ENCODE measurements at regions not wholly inside any gene's neighbourhood (a gene's known extent, or its start where the extent isn't known, plus 50 kb on each side); places are given as distances from the start of the nearest gene placed in this dataset.

DNA sequence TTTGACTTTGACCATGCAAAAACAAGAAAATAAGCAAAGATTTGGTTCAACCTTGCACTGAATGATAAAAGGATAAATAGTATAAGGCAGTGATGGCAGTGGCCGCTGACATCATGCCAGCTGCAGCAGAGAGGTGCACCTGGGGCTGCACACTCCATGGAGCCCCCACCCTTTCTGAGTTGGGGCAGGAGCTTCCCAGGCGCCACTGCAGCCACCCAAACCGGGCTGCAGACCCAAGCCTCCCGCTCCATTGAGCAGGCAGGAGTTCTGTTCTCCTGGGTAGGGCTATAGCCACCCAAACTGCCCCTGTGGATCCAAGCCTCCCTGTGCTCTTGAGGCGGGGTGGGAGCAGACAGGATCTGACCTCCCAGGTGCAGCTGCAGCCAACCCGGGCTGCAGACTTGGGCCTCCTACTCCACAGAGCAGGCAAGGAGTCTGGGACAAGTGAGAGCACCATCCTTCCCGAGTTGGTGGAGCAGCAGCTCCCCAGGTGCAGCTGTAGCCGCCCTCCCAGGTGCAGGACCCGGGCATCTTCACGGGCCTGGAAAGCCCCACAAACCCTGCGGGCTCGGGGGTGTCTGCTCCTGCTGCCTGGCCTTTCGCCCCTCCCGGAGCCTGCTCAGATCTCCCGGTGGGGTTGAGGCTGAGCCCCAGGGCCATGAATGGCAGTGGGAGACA is 537.9 kb downstream of the TENT5A start:
- H3K27me3 ChIP-seq (ENCODE audit: control insufficient read depth, insufficient read depth, low read length), result no peaks in the 10 kb centered on the region
- no peak overlapping the region for H3K9ac ChIP-seq (ENCODE audit: low read length)
- no peaks in the 10 kb centered on the region for H3K36me3 ChIP-seq (ENCODE audit: control insufficient read depth, insufficient read depth, low read length)
- no peaks in the 10 kb centered on the region for H3K9me3 ChIP-seq (ENCODE audit: control insufficient read depth, insufficient read depth, low read depth, low read length)
- H3K4me1 ChIP-seq (ENCODE audit: control insufficient read depth, insufficient read depth, low read length), result no peaks in the 10 kb centered on the region
- H3K27ac ChIP-seq (ENCODE audit: low read depth, low read length), result no peak overlapping the region
- no peak overlapping the region for H3K4me3 ChIP-seq (ENCODE audit: low read depth, low read length)

DNA sequence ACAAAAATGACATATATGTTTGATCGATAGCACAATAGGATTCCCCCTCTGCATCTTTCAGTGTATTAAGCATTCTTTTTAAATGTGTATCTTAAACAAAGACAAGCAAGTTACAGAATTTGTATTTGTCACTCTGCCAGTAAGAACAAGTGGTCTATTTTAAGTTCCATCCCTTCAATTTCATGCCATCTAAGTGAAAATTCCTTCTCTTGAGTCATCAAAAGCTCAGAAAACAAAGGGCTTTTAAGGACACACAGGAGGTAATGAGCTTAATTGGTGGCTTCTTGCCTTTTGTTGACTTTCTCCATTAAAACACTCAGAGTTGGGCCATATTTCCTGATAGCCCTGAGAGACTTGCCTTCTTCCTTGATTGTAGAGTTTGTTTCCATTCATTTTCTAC is 547.8 kb downstream of the TENT5A start:
- H3K36me3 ChIP-seq (ENCODE audit: control insufficient read depth, insufficient read depth, low read length), result no peaks in the 10 kb centered on the region
- H3K27ac ChIP-seq (ENCODE audit: low read depth, low read length), result no peak overlapping the region
- 0 out of 2 replicates have a peak, but pooled peaks cover 5% of the 10 kb centered on the region for H3K4me1 ChIP-seq (ENCODE audit: control insufficient read depth, insufficient read depth, low read length)

DNA sequence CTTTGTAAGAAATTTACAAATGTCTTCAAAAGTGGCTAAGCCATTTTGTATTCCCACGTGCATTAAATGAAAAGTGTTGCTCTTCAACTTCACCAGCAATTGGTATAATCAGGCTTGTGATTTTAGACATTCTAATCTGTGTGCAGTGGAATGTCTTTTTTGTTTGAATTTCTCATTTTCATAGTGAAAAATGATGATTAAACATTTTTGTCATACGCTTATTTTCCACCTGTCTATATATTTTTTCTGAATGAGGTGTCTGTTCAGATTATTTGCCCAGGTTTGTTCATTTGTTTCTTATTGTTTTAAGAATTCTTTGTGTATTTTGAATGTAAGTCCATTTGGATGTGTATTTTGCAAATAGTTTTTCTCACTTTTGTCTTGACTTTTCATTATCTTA is 558.1 kb downstream of the TENT5A start:
- Histone ChIP-seq H3K4me3 (ENCODE audit: low read depth, low read length) (no peak overlapping the region), H3K9ac (ENCODE audit: low read length) (no peak overlapping the region), H3K9me3 (ENCODE audit: control insufficient read depth, insufficient read depth, low read depth, low read length) (no peaks in the 10 kb centered on the region), H3K27ac (ENCODE audit: low read depth, low read length) (no peak overlapping the region), H3K27me3 (ENCODE audit: control insufficient read depth, insufficient read depth, low read length) (no peaks in the 10 kb centered on the region; the same call in 1 of the 2 replicates), H3K36me3 (ENCODE audit: control insufficient read depth, insufficient read depth, low read length) (no peaks in the 10 kb centered on the region), H3K4me1 (ENCODE audit: control insufficient read depth, insufficient read depth, low read length) (no peaks in the 10 kb centered on the region)

More for the DNA sequence above, 547.8 kb downstream of the TENT5A start:
- peaks cover 13% of the 10 kb centered on the region for H3K9me3 ChIP-seq (ENCODE audit: control insufficient read depth, insufficient read depth, low read depth, low read length)
- H3K9ac ChIP-seq (ENCODE audit: low read length), result no peak overlapping the region
- H3K27me3 ChIP-seq (ENCODE audit: control insufficient read depth, insufficient read depth, low read length), result no peaks in the 10 kb centered on the region
- no peak overlapping the region for H3K4me3 ChIP-seq (ENCODE audit: low read depth, low read length)

DNA sequence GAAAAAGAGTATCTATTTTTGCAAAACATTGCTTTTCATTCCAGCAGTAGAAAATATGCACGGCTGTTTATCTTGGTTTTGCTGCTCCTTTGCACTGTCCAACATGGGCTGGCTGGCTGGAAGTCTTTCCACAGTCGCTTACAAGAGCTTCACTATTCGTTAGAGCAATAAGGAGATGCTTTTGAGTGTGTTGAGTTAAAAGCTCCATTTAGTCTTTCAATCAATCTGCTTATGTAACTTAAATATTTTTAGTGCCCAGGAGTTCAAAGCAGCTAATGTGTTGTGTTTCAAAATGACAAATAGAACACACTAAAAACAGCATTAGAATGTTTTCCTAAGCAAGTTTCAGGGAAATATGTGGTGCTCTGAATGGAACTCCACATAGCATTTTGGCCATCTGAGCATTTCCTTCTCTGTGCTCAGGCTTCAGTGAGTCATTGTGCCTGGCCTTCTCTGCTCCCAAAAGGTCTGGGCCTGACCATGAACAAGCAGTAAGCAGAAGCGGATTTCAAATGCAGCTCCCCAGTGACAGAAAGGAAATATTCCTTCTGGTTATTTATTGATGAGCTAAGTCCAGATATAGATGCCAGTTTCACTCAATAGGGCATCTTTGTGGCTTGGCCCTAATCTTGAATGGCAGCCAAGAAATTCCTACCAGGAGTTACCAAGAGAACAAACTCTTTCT is 580.3 kb downstream of the TENT5A start:
- Histone ChIP-seq H3K9ac (ENCODE audit: low read length) (no peak overlapping the region), H3K27ac (ENCODE audit: low read depth, low read length) (no peak overlapping the region), H3K9me3 (ENCODE audit: control insufficient read depth, insufficient read depth, low read depth, low read length) (no peaks in the 10 kb centered on the region), H3K4me1 (ENCODE audit: control insufficient read depth, insufficient read depth, low read length) (no peaks in the 10 kb centered on the region), H3K4me3 (ENCODE audit: low read depth, low read length) (no peak overlapping the region), H3K36me3 (ENCODE audit: control insufficient read depth, insufficient read depth, low read length) (no peaks in the 10 kb centered on the region), H3K27me3 (ENCODE audit: control insufficient read depth, insufficient read depth, low read length) (no peaks in the 10 kb centered on the region)

DNA sequence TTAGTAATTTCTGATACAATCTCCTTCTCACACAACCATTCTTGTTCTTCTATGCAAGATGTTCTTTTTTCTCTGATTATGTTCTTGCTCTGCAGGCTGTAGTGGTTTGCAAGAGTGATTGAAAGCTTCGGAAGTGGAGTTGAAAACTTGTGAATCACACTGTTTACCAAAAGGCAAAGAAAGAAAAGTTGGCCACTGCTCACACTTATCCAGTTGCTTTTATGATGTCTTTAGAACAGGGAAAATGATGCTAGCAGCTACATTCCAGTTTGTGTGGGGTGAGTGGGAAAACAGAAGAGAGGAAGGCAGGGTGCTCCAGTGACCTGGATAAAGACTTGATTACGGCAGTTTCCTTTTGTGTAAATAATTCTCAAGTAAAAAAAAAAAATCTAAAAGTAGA is 583.3 kb downstream of the TENT5A start:
- H3K4me1 ChIP-seq (ENCODE audit: control insufficient read depth, insufficient read depth, low read length), result no peaks in the 10 kb centered on the region
- H3K36me3 ChIP-seq (ENCODE audit: control insufficient read depth, insufficient read depth, low read length), result no peaks in the 10 kb centered on the region
- no peak overlapping the region for H3K4me3 ChIP-seq (ENCODE audit: low read depth, low read length)
- H3K9ac ChIP-seq (ENCODE audit: low read length), result no peak overlapping the region
- no peaks in the 10 kb centered on the region for H3K27me3 ChIP-seq (ENCODE audit: control insufficient read depth, insufficient read depth, low read length)
- no peaks in the 10 kb centered on the region for H3K9me3 ChIP-seq (ENCODE audit: control insufficient read depth, insufficient read depth, low read depth, low read length)
- H3K27ac ChIP-seq (ENCODE audit: low read depth, low read length), result no peak overlapping the region

DNA sequence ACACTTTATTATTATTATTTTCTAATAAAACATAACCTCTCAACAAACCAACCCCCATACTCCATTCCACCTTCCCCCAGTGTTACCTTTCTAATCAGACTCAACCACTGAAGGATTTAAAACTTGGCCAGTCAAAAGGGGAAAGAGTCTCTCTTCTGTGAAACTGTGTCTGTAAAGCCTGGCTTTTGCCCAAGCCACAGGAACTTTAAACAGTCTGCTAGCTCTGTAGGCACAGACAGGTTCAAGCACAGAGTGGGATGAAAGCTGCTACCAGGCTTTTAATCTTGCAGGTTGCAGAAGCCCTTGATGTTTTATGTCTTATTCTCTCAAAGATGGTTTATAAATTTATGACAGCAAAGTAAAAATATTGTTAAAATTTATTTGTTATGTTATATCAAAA is 585.7 kb downstream of the TENT5A start:
- H3K27me3 ChIP-seq (ENCODE audit: control insufficient read depth, insufficient read depth, low read length), result no peaks in the 10 kb centered on the region
- H3K9ac ChIP-seq (ENCODE audit: low read length), result no peak overlapping the region
- no peak overlapping the region for H3K27ac ChIP-seq (ENCODE audit: low read depth, low read length)
- no peaks in the 10 kb centered on the region for H3K4me1 ChIP-seq (ENCODE audit: control insufficient read depth, insufficient read depth, low read length)
- no peaks in the 10 kb centered on the region for H3K36me3 ChIP-seq (ENCODE audit: control insufficient read depth, insufficient read depth, low read length)
- no peak overlapping the region for H3K4me3 ChIP-seq (ENCODE audit: low read depth, low read length)
- no peaks in the 10 kb centered on the region for H3K9me3 ChIP-seq (ENCODE audit: control insufficient read depth, insufficient read depth, low read depth, low read length)

DNA sequence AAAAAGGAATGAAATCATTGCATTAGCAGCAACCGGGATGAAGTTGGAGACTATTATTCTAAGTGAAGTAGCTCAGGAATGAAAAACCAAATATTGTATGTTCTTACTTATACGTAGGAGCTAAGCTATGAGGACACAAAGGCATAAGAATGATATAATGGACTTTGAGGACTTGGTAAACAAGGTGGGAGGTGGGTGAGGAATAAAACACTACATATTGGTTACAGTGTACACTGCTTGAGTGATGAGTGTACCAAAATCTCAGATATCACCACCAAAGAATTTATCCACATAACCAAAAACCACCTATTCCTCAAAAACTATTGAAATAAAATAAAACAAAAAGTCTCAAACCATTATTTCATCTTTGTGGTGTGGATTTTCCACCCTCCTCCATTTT is 593.5 kb downstream of the TENT5A start:
- Histone ChIP-seq H3K4me1 (ENCODE audit: control insufficient read depth, insufficient read depth, low read length) (no peaks in the 10 kb centered on the region), H3K27me3 (ENCODE audit: control insufficient read depth, insufficient read depth, low read length) (no peaks in the 10 kb centered on the region), H3K9me3 (ENCODE audit: control insufficient read depth, insufficient read depth, low read depth, low read length) (no peaks in the 10 kb centered on the region), H3K27ac (ENCODE audit: low read depth, low read length) (no peak overlapping the region), H3K9ac (ENCODE audit: low read length) (no peak overlapping the region), H3K36me3 (ENCODE audit: control insufficient read depth, insufficient read depth, low read length) (no peaks in the 10 kb centered on the region), H3K4me3 (ENCODE audit: low read depth, low read length) (no peak overlapping the region)

DNA sequence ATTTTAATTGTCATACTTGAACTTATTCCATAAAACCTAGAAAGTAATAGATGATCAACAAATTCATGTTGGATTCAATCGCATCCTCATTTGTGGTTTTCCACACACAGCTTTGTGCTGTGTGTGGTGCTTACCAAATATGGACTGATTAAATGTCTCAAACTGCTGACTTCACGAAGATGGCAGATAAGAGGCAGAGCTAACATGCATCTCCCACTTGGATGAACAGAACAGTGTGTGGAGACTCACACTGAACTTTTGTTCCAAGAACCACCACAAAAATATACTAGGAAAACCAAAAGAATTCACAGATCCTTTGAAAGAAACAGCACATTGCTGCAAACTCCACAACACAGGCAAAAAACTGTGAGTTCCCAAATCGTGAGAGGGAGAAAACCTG is 603.7 kb downstream of the TENT5A start:
- no peak overlapping the region for H3K9ac ChIP-seq (ENCODE audit: low read length)
- H3K27ac ChIP-seq (ENCODE audit: low read depth, low read length), result no peak overlapping the region
- no peaks in the 10 kb centered on the region for H3K4me1 ChIP-seq (ENCODE audit: control insufficient read depth, insufficient read depth, low read length)
- no peaks in the 10 kb centered on the region for H3K36me3 ChIP-seq (ENCODE audit: control insufficient read depth, insufficient read depth, low read length)
- H3K4me3 ChIP-seq (ENCODE audit: low read depth, low read length), result no peak overlapping the region
- no peaks in the 10 kb centered on the region for H3K27me3 ChIP-seq (ENCODE audit: control insufficient read depth, insufficient read depth, low read length)
- no peaks in the 10 kb centered on the region for H3K9me3 ChIP-seq (ENCODE audit: control insufficient read depth, insufficient read depth, low read depth, low read length)

DNA sequence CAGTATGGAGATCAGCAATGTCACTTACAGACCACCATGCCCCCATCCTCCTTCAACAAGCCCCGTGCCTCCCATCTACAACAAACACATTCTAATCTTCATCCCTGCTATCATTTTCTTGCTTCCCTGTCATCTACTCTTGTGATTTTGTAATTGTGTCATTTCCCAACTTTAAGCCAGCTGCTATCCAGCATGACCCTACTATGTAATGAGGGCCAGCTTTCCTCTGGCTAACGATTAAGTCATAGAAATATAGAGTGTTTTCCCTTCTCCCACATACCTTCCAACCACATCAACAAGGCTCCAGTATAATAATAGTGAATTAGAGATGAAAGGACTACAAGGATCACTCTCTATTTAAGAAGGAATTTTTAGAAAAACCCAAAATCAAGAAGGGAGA is 607.0 kb downstream of the TENT5A start:
- Histone ChIP-seq H3K36me3 (ENCODE audit: control insufficient read depth, insufficient read depth, low read length) (no peaks in the 10 kb centered on the region), H3K4me3 (ENCODE audit: low read depth, low read length) (no peak overlapping the region), H3K4me1 (ENCODE audit: control insufficient read depth, insufficient read depth, low read length) (no peaks in the 10 kb centered on the region), H3K9ac (ENCODE audit: low read length) (no peak overlapping the region), H3K27me3 (ENCODE audit: control insufficient read depth, insufficient read depth, low read length) (no peaks in the 10 kb centered on the region), H3K9me3 (ENCODE audit: control insufficient read depth, insufficient read depth, low read depth, low read length) (no peaks in the 10 kb centered on the region), H3K27ac (ENCODE audit: low read depth, low read length) (no peak overlapping the region)

DNA sequence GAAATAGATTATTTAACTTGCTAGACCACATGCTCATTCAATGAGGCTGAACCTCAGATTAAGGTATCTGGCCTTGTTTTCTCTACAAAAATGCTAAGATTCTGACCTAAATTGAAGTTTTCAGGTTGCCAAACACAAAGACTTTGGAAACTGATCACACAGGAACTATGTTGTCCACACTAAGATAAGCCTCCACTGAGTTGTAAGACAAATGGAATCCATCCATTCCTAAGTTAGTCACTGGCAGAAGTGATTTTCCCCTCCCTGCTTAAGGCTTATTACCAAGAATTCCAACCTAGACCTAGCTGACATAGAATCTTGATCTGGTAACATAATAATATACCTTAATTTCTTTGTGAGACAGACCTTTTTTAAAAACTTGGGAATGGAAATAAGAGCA is 608.1 kb downstream of the TENT5A start:
- no peaks in the 10 kb centered on the region for H3K36me3 ChIP-seq (ENCODE audit: control insufficient read depth, insufficient read depth, low read length)
- H3K27ac ChIP-seq (ENCODE audit: low read depth, low read length), result no peak overlapping the region
- no peak overlapping the region for H3K4me3 ChIP-seq (ENCODE audit: low read depth, low read length)
- H3K27me3 ChIP-seq (ENCODE audit: control insufficient read depth, insufficient read depth, low read length), result no peaks in the 10 kb centered on the region
- H3K9ac ChIP-seq (ENCODE audit: low read length), result no peak overlapping the region
- H3K9me3 ChIP-seq (ENCODE audit: control insufficient read depth, insufficient read depth, low read depth, low read length), result no peaks in the 10 kb centered on the region
- H3K4me1 ChIP-seq (ENCODE audit: control insufficient read depth, insufficient read depth, low read length), result no peaks in the 10 kb centered on the region

DNA sequence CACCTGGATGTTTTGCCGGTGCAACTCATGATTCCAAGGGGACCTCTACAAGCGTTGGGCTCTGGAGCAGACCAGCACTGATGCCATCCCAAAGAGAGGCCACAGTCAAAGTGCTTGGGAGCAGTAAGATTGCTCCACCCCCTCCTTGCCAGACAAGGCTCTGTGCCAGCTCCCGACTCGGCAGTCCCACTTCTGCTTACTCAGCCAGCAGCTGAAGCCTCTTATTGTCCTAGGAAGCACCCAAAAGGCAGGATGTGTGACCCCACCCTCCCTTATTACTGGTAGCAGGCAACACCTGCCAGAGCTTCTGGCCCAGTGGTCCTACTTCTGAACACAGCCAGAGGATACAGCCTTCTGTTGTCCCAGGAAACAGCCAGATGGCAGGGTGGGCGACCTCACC is 614.2 kb downstream of the TENT5A start:
- Histone ChIP-seq H3K27me3 (ENCODE audit: control insufficient read depth, insufficient read depth, low read length) (no peaks in the 10 kb centered on the region), H3K9me3 (ENCODE audit: control insufficient read depth, insufficient read depth, low read depth, low read length) (no peaks in the 10 kb centered on the region; the same call in 1 of the 2 replicates), H3K4me3 (ENCODE audit: low read depth, low read length) (no peak overlapping the region), H3K4me1 (ENCODE audit: control insufficient read depth, insufficient read depth, low read length) (no peaks in the 10 kb centered on the region), H3K9ac (ENCODE audit: low read length) (no peak overlapping the region), H3K27ac (ENCODE audit: low read depth, low read length) (no peak overlapping the region), H3K36me3 (ENCODE audit: control insufficient read depth, insufficient read depth, low read length) (no peaks in the 10 kb centered on the region)

Measured in HUES6 (cell line).